Spleen (tissue), 11 donors: ENCODE measurements at regions not wholly inside any gene's neighbourhood (a gene's known extent, or its start where the extent isn't known, plus 50 kb on each side); places are given as distances from the start of the nearest gene placed in this dataset.
"Not testable (repeated sequence)": the region's sequence is repeated elsewhere in the genome, so short reads cannot be mapped to it uniquely, and the experiment has no call there.

Experiments used
- DNase-seq: peaks from one replicate; pipeline ENCODE4 v3.0.0-alpha.2; 2020
- H3K27ac ChIP-seq, 8 donors: fragments of 200-600 bp; sonication (generic) in 7 of 8; 1 replicate in 4 of 8; 2 replicates in 4 of 8; pipeline versions ENCODE4 v1.5.0 to v1.8.0; 2016 to 2021; ENCODE audit warnings: inconsistent platforms in 4 of 8, mild to moderate bottlenecking in 4 of 8, moderate library complexity in 1 of 8
- H3K27me3 ChIP-seq, 7 donors: fragments of 200-600 bp; sonication (generic) in 6 of 7; replicated peaks in 1 of 7; 1 replicate in 4 of 7; 2 replicates in 3 of 7; pipeline versions ENCODE4 v1.5.0 to v1.8.0; 2016 to 2021; ENCODE audit warnings: inconsistent platforms in 3 of 7, mild to moderate bottlenecking in 1 of 7
- H3K36me3 ChIP-seq, 6 donors: fragments of 200-600 bp; sonication (generic) in 5 of 6; 1 replicate in 4 of 6; 2 replicates in 2 of 6; pipeline versions ENCODE4 v1.5.0 to v1.8.0; 2016 to 2021; ENCODE audit warnings: inconsistent platforms in 2 of 6
- H3K4me1 ChIP-seq, 6 donors: fragments of 200-600 bp; sonication (generic) in 5 of 6; 1 replicate in 3 of 6; 2 replicates in 3 of 6; pipeline versions ENCODE4 v1.5.0 to v1.8.0; 2016 to 2021; ENCODE audit warnings: inconsistent platforms in 3 of 6
- H3K4me3 ChIP-seq, 8 donors: fragments of 200-600 bp; sonication (generic) in 7 of 8; 1 replicate in 4 of 8; 2 replicates in 4 of 8; pipeline versions ENCODE4 v1.5.0 to v1.8.0; 2016 to 2021; ENCODE audit warnings: inconsistent platforms in 4 of 8, mild to moderate bottlenecking in 4 of 8, moderate library complexity in 2 of 8
- H3K9me3 ChIP-seq, 8 donors: fragments of 200-600 bp; sonication (generic) in 7 of 8; 1 replicate in 4 of 8; 2 replicates in 4 of 8; pipeline versions ENCODE4 v1.5.0 to v1.8.0; 2016 to 2021; ENCODE audit warnings: inconsistent platforms in 4 of 8
- POLR2A ChIP-seq, 3 donors: fragments of 450-650 bp; IDR thresholded peaks; one replicate each; pipeline ENCODE4 v1.5.1; 2017; ENCODE audit warnings: antibody characterized with exemption in 3 of 3, mild to moderate bottlenecking in 1 of 3
- POLR2AphosphoS5 ChIP-seq, 3 donors: sonication (generic); formaldehyde crosslinking; IDR thresholded peaks; one replicate each; pipeline ENCODE4 v1.5.1; 2017; ENCODE audit warnings: antibody characterized with exemption in 3 of 3
- WGBS, 5 donors: extraction: QIAGEN DNeasy Blood & Tissue Kit in 3 of 5; methylation state at CpG; one replicate each; pipeline versions ENCODE4 v1.1.5 to v1.1.7; 2013 to 2018; 5-methylcytosine and 5-hydroxymethylcytosine counted together
- intact Hi-C: fragments of 100-400 bp; cut with DNase I; formaldehyde crosslinking; loops from one replicate; pipeline ENCODE4 v1.15.0; 2023; ENCODE audit warnings: low total_unique reads
- TF ChIP-seq, protein P1 (sequence below), 11 experiments: fragments of 200-600 bp in 7 of 11; fragments of 450-650 bp in 4 of 11; sonication (generic) in 4 of 11; IDR thresholded peaks in 8 of 11; conservative IDR thresholded peaks in 3 of 11; 1 replicate in 7 of 11; 2 replicates in 4 of 11; pipeline versions ENCODE4 v1.4.0 to v1.8.0; 2016 to 2021; ENCODE audit warnings: antibody characterized with exemption in 11 of 11, inconsistent platforms in 4 of 11, mild to moderate bottlenecking in 1 of 11
- donor health status: healthy with polysubstance abuse.
- donor health status: DM: no; HTN: no; CAD: no; lungs with moderate emphysema.
- donor health status: DM: no; HTN: no; CAD: no.
- donor health status: Bipolar disorder and iron deficiency.
- donor health status: healthy.
- donor health status: DM: no; HTN: no; CAD: no.
- donor health status: DM: yes; HTN: yes; CAD: no.

DNA sequence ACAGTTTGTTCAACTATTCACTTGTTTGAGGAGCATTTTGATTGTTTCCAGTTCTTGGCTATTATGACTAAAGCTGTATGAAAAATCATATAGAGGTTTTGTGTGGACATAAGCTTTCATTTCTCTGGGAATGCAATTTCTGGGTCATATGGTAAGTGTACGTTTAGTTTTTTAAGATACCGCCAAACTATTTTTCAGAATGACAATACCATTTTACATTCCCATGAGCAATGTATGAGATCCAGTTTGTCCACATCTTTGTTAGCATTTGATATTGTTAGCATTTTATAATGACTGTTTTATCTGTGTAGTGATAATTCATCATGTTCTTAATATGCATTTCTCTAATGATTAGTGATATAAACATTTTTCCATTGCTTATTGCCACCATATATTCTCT lies 258.7 kb upstream of the CTNNB1 start:
- H3K4me3 ChIP-seq = no peak overlapping the region
- no peak for DNase-seq
- no peaks in the 10 kb centered on the region for H3K36me3 ChIP-seq
- no peaks in the 10 kb centered on the region for H3K4me1 ChIP-seq
- no peak overlapping the region for H3K27ac ChIP-seq
- TF ChIP-seq, protein P1, sequence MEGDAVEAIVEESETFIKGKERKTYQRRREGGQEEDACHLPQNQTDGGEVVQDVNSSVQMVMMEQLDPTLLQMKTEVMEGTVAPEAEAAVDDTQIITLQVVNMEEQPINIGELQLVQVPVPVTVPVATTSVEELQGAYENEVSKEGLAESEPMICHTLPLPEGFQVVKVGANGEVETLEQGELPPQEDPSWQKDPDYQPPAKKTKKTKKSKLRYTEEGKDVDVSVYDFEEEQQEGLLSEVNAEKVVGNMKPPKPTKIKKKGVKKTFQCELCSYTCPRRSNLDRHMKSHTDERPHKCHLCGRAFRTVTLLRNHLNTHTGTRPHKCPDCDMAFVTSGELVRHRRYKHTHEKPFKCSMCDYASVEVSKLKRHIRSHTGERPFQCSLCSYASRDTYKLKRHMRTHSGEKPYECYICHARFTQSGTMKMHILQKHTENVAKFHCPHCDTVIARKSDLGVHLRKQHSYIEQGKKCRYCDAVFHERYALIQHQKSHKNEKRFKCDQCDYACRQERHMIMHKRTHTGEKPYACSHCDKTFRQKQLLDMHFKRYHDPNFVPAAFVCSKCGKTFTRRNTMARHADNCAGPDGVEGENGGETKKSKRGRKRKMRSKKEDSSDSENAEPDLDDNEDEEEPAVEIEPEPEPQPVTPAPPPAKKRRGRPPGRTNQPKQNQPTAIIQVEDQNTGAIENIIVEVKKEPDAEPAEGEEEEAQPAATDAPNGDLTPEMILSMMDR (IDR thresholded peaks at IDR 0.05 in 8 of 11, conservative IDR thresholded peaks at IDR 0.05 in 3 of 11) = no peak
- TF ChIP-seq POLR2A (IDR thresholded peaks at IDR 0.05) (no peak), POLR2AphosphoS5 (IDR thresholded peaks at IDR 0.05) (no peak)
- intact Hi-C loops = no loop called here
- peaks cover 0 to 5% (median 0%) of the 10 kb centered on the region in 8 donors for H3K9me3 ChIP-seq
- H3K27me3 ChIP-seq = no peaks in the 10 kb centered on the region
- 84 to 95% (median 93%) methylated on average over 2 of the region's 2 CpGs for WGBS, 5 donors

DNA sequence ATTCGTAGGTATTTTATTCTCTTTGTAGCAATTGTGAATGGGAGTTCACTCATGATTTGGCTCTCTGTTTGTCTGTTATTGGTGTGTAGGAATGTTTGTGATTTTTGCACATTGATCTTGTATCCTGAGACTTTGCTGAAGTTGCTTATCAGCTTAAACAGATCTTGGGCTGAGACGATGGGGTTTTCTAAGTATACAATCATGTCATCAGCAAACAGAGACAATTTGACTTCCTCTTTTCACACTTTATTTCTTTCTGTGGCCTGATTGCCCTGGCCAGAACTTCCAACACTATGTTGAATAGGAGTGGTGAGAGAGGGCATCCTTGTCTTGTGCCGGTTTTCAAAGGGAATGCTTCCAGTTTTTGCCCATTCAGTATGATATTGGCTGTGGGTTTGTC lies 252.3 kb upstream of the CTNNB1 start:
- H3K9me3 ChIP-seq = peaks cover 0 to 14% (median 7%) of the 10 kb centered on the region in 8 donors
- WGBS, 5 donors = 52 to 70% (median 66%) methylated on average over 3 of the region's 3 CpGs
- H3K36me3 ChIP-seq, H3K27ac ChIP-seq, DNase-seq, H3K4me1 ChIP-seq, H3K27me3 ChIP-seq, intact Hi-C loops, H3K4me3 ChIP-seq: not testable (repeated sequence)

DNA sequence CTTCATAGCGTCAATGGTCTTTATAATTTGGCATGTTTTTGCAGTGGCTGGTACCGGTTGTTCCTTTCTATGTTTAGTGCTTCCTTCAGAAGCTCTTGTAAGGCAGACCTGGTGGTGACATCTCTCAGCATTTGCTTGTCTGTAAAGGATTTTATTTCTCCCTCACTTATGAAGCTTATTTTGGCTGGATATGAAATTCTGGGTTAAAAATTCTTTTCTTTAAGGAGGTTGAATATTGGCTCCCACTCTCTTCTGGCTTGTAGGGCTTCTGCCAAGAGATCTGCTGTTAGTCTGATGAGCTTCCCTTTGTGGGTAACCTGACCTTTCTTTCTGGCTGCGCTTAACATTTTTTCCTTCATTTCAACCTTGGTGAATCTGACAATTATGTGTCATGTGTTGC lies 250.0 kb upstream of the CTNNB1 start:
- H3K27ac ChIP-seq, DNase-seq, H3K4me1 ChIP-seq, intact Hi-C loops, H3K27me3 ChIP-seq, H3K4me3 ChIP-seq, H3K36me3 ChIP-seq: not testable (repeated sequence)
- 77 to 95% (median 89%) methylated on average over 3 of the region's 3 CpGs for WGBS, 5 donors
- H3K9me3 ChIP-seq = peaks cover 0 to 29% (median 17%) of the 10 kb centered on the region in 8 donors

DNA sequence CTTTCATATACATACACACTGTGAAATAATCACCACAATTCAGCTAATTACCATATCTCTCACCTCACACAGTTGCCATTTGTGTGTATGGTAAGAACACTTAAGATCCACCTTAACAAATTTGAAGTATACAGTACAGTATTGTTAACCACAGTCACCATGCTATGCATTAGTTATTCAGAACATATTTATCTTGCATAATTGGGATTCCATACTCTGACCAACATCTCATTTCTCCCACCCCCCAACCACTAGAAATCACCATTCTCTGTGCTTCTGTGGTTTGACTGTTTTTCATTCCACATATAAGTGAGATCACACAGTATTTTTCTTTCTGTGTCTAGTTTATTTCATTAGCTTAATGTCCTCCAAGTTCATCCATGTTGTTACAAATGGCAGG lies 247.7 kb upstream of the CTNNB1 start:
- Histone ChIP-seq H3K27me3 (peaks cover 0 to 5% (median 0%) of the 10 kb centered on the region in 7 donors), H3K36me3 (no peaks in the 10 kb centered on the region), H3K9me3 (peaks cover 0 to 22% (median 15%) of the 10 kb centered on the region in 8 donors), H3K4me3 (no peak overlapping the region), H3K4me1 (no peaks in the 10 kb centered on the region), H3K27ac (no peak overlapping the region)
- intact Hi-C loops = no loop called here
- DNase-seq = no peak
- TF ChIP-seq POLR2A (IDR thresholded peaks at IDR 0.05) (no peak), POLR2AphosphoS5 (IDR thresholded peaks at IDR 0.05) (no peak)
- TF ChIP-seq, protein P1 (IDR thresholded peaks at IDR 0.05 in 8 of 11, conservative IDR thresholded peaks at IDR 0.05 in 3 of 11) = no peak

DNA sequence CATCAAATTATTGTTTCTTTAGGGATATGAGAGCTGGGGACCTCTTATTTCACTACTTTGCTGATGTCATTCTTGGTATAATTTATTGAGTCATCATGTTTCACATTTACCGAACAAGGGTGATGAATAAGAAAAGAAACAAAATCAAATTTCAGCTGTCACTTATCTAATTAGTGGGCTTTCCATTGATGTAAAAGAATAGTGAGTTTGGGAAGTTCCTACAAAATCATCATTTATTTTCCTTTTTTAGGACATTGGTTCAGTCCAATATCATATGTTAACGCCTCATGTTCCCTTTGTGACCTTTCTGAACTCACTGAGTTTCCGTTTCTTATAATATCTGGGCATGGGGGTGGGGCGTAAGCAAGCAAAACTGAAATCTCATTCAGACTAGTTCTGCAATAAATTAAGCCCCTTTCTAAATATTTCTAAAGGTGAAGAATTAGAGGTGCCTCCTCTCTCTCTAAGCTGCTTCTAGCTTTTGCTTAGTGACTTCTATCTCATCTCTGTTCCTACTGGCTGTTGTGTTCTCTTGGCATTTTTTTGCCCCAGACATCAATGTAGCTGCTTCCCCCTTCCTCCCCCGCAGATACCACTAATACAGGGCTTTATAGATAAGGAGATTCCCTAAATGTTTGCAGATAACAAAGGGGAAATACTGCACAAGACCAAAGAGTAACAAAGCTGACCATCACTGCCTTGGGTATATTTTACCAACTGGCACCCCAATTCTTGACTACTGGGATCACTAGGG lies 238.0 kb upstream of the CTNNB1 start:
- 64 to 86% (median 70%) methylated on average over 5 of the region's 5 CpGs for WGBS, 5 donors
- intact Hi-C loops = no loop called here
- Histone ChIP-seq H3K4me3 (no peak overlapping the region), H3K4me1 (no peaks in the 10 kb centered on the region), H3K9me3 (peaks cover 0 to 26% (median 7%) of the 10 kb centered on the region in 8 donors), H3K27ac (no peak overlapping the region), H3K27me3 (no peaks in the 10 kb centered on the region), H3K36me3 (no peaks in the 10 kb centered on the region)
- TF ChIP-seq POLR2A (IDR thresholded peaks at IDR 0.05) (no peak), POLR2AphosphoS5 (IDR thresholded peaks at IDR 0.05) (no peak)
- TF ChIP-seq, protein P1 (IDR thresholded peaks at IDR 0.05 in 8 of 11, conservative IDR thresholded peaks at IDR 0.05 in 3 of 11) = no peak
- DNase-seq = no peak
